ENCODE measurements at regions not wholly inside any gene's neighbourhood (a gene's known extent, or its start where the extent isn't known, plus 50 kb on each side); places are given as distances from the start of the nearest gene placed in this dataset.

DNA sequence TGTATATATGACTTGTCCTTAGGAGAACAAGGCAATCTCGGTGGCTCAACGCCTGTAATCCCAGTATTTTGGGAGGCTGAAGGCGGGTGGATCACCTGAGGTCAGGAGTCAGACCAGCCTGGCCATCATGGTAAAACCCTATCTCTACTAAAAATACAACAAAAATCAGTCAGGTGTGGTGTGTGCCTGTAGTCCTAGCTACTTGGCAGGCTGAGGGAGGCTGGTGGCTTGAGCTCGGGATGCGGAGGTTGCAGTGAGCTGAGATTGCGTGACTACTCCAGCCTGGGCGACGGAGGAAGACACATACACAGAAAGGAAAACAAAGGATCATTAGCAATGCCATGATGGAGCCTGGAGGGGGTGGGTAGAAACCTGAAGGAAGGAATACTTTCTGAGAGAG lies 166.6 kb upstream of the RREB1 start:
- TF ChIP-seq, protein P1, sequence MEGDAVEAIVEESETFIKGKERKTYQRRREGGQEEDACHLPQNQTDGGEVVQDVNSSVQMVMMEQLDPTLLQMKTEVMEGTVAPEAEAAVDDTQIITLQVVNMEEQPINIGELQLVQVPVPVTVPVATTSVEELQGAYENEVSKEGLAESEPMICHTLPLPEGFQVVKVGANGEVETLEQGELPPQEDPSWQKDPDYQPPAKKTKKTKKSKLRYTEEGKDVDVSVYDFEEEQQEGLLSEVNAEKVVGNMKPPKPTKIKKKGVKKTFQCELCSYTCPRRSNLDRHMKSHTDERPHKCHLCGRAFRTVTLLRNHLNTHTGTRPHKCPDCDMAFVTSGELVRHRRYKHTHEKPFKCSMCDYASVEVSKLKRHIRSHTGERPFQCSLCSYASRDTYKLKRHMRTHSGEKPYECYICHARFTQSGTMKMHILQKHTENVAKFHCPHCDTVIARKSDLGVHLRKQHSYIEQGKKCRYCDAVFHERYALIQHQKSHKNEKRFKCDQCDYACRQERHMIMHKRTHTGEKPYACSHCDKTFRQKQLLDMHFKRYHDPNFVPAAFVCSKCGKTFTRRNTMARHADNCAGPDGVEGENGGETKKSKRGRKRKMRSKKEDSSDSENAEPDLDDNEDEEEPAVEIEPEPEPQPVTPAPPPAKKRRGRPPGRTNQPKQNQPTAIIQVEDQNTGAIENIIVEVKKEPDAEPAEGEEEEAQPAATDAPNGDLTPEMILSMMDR (conservative IDR thresholded peaks at IDR 0.05; ENCODE audit: low read depth, low read length), result no peak
- TF ChIP-seq EZH2 (IDR thresholded peaks at IDR 0.05; ENCODE audit: borderline replicate concordance, low read depth, low read length, poor library complexity, severe bottlenecking), result no peak
